ENCODE measurements at regions not wholly inside any gene's neighbourhood (a gene's known extent, or its start where the extent isn't known, plus 50 kb on each side); places are given as distances from the start of the nearest gene placed in this dataset.

- Histone ChIP-seq H3K9me3 (no peaks in the 10 kb centered on the region), H3K36me3 (ENCODE audit: low read depth) (no peaks in the 10 kb centered on the region), H3K4me3 (no peak overlapping the region), H3K4me1 (ENCODE audit: low read depth) (no peaks in the 10 kb centered on the region)
- no peak for TF ChIP-seq CTCF (IDR thresholded peaks at IDR 0.05)
- ATAC-seq (no peak), DNase-seq (no peak)
- intact Hi-C loops (cut with DNase I, micrococcal nuclease): no loop called here
Measured at GRCh38 chr6:93048381-93048780, 371.0 kb downstream of the EPHA7 start.

GRCh38 chr6:93047033-93047432, 372.3 kb downstream of the EPHA7 start:
- no peak for TF ChIP-seq CTCF (IDR thresholded peaks at IDR 0.05)
- intact Hi-C loops (cut with DNase I, micrococcal nuclease): no loop called here
- DNase-seq: no peak

GRCh38 chr6:93045156-93045555, 374.2 kb downstream of the EPHA7 start:
- Histone ChIP-seq H3K4me1 (ENCODE audit: low read depth) (no peaks in the 10 kb centered on the region), H3K4me3 (no peak overlapping the region), H3K9me3 (no peaks in the 10 kb centered on the region), H3K36me3 (ENCODE audit: low read depth) (no peaks in the 10 kb centered on the region)
- TF ChIP-seq CTCF (IDR thresholded peaks at IDR 0.05): no peak
- ATAC-seq (no peak), DNase-seq (no peak)
- intact Hi-C loops (cut with DNase I, micrococcal nuclease): no loop called here

More at GRCh38 chr6:93047033-93047432, 372.3 kb downstream of the EPHA7 start:
- H3K9me3 ChIP-seq: no peaks in the 10 kb centered on the region
- H3K36me3 ChIP-seq (ENCODE audit: low read depth): no peaks in the 10 kb centered on the region
- ATAC-seq: no peak
- H3K4me1 ChIP-seq (ENCODE audit: low read depth): no peaks in the 10 kb centered on the region
- H3K4me3 ChIP-seq: no peak overlapping the region

GRCh38 chr6:93040375-93040774, 379.0 kb downstream of the EPHA7 start:
- no peaks in the 10 kb centered on the region for H3K4me1 ChIP-seq (ENCODE audit: low read depth)
- H3K4me3 ChIP-seq: no peak overlapping the region
- no peak for TF ChIP-seq CTCF (IDR thresholded peaks at IDR 0.05)
- intact Hi-C loops (cut with DNase I, micrococcal nuclease): no loop called here
- ATAC-seq (no peak), DNase-seq (no peak)
- H3K36me3 ChIP-seq (ENCODE audit: low read depth): no peaks in the 10 kb centered on the region
- H3K9me3 ChIP-seq: peaks cover 25% of the 10 kb centered on the region

GRCh38 chr6:93036835-93037234, 382.5 kb downstream of the EPHA7 start:
- no peaks in the 10 kb centered on the region for H3K36me3 ChIP-seq (ENCODE audit: low read depth)
- no peak for TF ChIP-seq CTCF (IDR thresholded peaks at IDR 0.05)
- H3K4me3 ChIP-seq: no peak overlapping the region
- no peak for ATAC-seq
- no peaks in the 10 kb centered on the region for H3K4me1 ChIP-seq (ENCODE audit: low read depth)
- no peak for DNase-seq
- intact Hi-C loops (cut with DNase I, micrococcal nuclease): no loop called here
- peaks cover 25% of the 10 kb centered on the region for H3K9me3 ChIP-seq

- no peak for ATAC-seq
- peaks cover 25% of the 10 kb centered on the region for H3K9me3 ChIP-seq
- TF ChIP-seq CTCF (IDR thresholded peaks at IDR 0.05): no peak
- H3K4me3 ChIP-seq: no peak overlapping the region
- DNase-seq: no peak
- H3K36me3 ChIP-seq (ENCODE audit: low read depth): no peaks in the 10 kb centered on the region
- intact Hi-C loops (cut with DNase I, micrococcal nuclease): no loop called here
- no peaks in the 10 kb centered on the region for H3K4me1 ChIP-seq (ENCODE audit: low read depth)
Measured at GRCh38 chr6:93035756-93036155, 383.6 kb downstream of the EPHA7 start.
